ENCODE measurements at regions not wholly inside any gene's neighbourhood (a gene's known extent, or its start where the extent isn't known, plus 50 kb on each side); places are given as distances from the start of the nearest gene placed in this dataset.
A peak's percentile ranks its signal among the peaks of the same experiment; 100 is the strongest.
"Not testable (repeated sequence)": the region's sequence is repeated elsewhere in the genome, so short reads cannot be mapped to it uniquely, and the experiment has no call there.

DNA sequence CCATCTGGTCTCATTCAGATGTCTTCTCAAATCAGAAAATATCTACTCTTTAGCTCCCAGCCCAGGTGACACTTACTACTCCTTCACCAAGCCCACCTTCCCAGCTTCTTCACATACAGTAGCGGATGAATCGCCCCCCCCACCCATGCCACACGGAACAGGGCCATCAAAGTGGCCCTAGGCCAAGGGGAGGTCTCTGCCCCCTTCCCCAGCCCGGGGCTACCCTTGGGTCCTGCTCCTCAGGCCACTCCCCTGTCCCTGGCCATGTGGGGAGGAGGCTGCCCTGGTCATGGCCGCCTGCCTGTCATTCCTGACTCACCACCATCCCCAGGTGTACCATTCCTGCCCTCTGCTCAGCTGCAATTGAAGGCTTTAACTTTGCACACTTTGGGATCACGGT, 142.8 kb downstream of the NECTIN1 start:
- no peak for DNase-seq

GRCh38 chr11:119585043-119585781, 143.8 kb downstream of the NECTIN1 start:
- peak; percentile 91 for DNase-seq

DNA sequence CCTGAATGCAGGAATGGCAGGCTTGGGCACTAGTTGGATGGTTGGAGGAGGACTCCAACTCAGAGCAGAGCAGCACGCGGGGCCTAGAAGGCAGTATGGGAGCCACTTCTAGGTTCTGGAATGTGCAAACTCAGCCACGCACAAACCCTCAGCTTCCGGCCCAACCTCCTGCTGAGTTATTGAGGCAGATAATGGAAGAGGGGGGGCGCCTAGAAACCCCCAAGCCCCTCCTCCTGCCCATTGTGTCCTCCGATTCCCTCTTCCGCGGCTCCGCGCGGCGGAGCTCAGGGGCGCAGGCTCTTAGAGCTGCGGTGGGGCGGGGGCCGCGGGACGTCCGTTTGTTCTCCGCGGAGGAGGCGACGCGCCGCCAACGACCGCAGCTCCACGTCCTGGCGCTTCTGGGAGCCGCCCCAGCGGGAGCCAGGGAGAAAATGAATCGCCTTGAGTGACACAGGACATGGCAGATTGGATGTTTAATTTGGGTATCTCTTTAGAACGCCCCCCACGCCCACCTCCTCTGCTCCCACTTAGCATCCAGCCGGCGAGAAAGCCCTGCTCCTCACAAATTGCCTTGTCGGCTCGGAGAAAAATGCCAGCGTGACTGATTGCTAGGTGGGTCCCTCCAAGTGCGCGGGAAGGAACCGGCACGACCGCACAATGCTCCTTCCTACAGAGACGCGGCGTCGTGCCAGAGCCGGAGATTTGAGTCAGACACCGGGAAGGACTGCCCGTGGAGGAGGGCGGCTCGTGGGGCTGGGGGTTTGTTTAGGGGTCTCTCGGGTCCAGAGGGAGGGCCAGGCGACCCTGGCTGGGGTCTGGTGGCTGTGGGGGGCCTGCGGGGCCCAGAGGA, 144.6 kb downstream of the NECTIN1 start:
- DNase-seq, result peak; percentile 81

- DNase-seq, result no peak
Measured at GRCh38 chr11:119583585-119583984, 145.4 kb downstream of the NECTIN1 start.

DNA sequence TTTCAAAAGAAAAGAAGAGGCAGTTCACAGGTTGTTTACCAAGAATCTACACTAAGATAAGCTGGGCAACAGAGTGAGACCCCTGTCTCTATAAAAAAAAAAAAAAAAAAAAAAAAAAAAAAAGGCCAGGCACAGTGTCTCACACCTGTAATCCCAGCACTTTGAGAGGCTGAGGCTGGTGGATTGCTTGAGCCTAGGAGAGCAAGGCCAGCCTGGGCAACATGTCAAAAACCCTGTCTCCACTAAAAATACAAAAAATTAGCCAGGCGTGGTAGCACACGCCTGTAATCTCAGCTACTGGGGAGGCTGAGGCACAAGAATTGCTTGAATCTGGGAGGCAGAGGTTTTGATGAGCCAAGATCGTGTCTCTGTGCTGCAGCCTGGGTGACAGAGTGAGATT, 147.6 kb downstream of the NECTIN1 start:
- DNase-seq, result not testable (repeated sequence)

- DNase-seq, result no peak
Measured at GRCh38 chr11:119580751-119581150, 148.2 kb downstream of the NECTIN1 start.

GRCh38 chr11:119580081-119580480, 148.9 kb downstream of the NECTIN1 start:
- no peak for DNase-seq

DNA sequence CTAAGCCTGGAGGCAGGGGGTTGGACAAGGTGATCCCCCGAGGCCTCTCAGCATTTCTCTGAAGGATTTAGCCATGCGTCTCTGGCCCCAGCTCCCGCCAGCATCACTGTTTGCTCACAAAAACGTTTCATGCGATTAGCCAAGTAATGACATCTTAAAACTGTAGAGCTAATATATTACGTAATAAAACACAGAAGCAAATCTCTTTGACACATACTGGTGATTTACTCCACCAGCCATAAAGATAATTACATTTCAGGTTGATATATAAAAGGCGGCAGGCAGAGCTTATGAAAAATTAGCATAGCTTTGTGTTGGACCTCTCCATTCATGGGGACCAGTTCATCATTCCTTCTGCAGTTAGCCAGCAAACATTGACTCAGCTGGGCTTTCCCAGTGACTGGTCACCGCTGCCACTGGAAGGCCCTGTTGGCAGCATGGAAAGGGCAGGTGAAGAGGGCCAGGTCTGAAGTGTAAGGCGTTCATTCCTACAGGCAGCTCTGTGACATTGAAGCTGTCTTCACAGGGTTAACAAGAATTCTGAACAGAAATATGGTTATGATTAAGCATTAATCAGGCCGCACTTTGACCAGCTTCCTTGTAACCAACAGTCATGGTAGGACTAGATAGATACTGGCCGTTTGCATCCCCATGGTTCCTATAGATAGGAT, 150.3 kb downstream of the NECTIN1 start:
- no peak for DNase-seq

GRCh38 chr11:119573858-119574257, 150.9 kb upstream of the THY1 start:
- DNase-seq, result no peak

GRCh38 chr11:119572481-119573424, 149.8 kb upstream of the THY1 start:
- no peak for DNase-seq

DNA sequence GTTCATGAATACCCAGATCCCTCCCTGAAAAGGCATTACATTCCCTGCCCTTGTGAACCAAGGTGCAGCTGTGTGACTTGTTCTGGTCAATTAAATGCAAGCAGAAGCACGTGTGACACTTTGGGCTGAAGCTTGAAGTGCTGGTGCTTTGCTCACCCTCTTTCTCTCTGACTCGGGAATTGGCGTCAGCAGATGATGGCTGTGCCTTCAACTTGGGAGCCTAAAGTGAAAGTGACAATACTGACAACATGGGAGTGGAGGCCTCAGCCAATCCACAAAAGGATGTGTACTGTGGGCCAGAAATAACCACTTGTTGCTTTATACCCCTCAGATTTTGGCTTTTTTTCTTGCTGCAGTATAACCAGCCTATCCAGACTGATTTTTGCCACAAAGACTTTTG, 148.3 kb upstream of the THY1 start:
- no peak for DNase-seq

- no peak for DNase-seq
Measured at GRCh38 chr11:119567688-119568582, 145.0 kb upstream of the THY1 start.

- DNase-seq, result no peak
Measured at GRCh38 chr11:119566319-119566718, 143.3 kb upstream of the THY1 start.

DNA sequence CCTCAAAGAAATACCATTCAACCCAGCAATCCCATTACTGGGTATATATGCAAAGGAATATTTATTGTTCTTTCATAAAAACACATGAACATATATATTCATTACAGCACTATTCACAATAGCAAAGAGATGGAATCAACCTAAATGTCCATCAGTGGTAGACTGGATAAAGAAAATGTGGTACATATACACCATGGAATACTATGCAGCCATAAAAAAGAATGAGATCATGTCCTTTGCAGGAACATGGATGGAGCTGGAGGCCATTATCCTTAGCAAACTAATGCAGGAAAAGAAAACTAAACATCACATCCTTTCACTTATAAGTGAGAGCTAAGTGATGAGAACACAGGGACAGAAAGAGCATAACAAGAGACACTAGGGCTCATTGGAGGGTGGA, 142.7 kb upstream of the THY1 start:
- not testable (repeated sequence) for DNase-seq

GRCh38 chr11:119560961-119561360, 138.0 kb upstream of the THY1 start:
- no peak for DNase-seq

GRCh38 chr11:119560291-119560690, 137.3 kb upstream of the THY1 start:
- no peak for DNase-seq

GRCh38 chr11:119552106-119552485, 129.1 kb upstream of the THY1 start:
- DNase-seq, result no peak

GRCh38 chr11:119551420-119552105, 128.6 kb upstream of the THY1 start:
- DNase-seq, result no peak

- no peak for DNase-seq
Measured at GRCh38 chr11:119550053-119550752, 127.2 kb upstream of the THY1 start.

GRCh38 chr11:119547511-119547910, 124.5 kb upstream of the THY1 start:
- DNase-seq, result no peak
